Kidney glomerular epithelial cell (primary cell): ENCODE measurements at regions not wholly inside any gene's neighbourhood (a gene's known extent, or its start where the extent isn't known, plus 50 kb on each side); places are given as distances from the start of the nearest gene placed in this dataset.

Experiments
- DNase-seq: peaks from one replicate; lab custom pipeline; 2025; lab: John Stamatoyannopoulos, UW

GRCh38 chrX:38991656-38992440 is 190.6 kb downstream of the MID1IP1 start:
- no peak for DNase-seq

GRCh38 chrX:38992441-38993096 is 191.3 kb downstream of the MID1IP1 start:
- no peak for DNase-seq

GRCh38 chrX:38993500-38993899 is 192.2 kb downstream of the MID1IP1 start:
- no peak for DNase-seq

GRCh38 chrX:38999099-38999498 is 197.8 kb downstream of the MID1IP1 start:
- no peak for DNase-seq

GRCh38 chrX:38999967-39000745 is 198.9 kb downstream of the MID1IP1 start:
- no peak for DNase-seq

GRCh38 chrX:39000802-39001201 is 199.5 kb downstream of the MID1IP1 start:
- DNase-seq, result no peak

- no peak for DNase-seq
Observed at GRCh38 chrX:39002466-39002865, 201.2 kb downstream of the MID1IP1 start.

- no peak for DNase-seq
Observed at GRCh38 chrX:39008549-39008948, 207.3 kb downstream of the MID1IP1 start.

- DNase-seq, result no peak
Observed at GRCh38 chrX:39011454-39012221, 210.4 kb downstream of the MID1IP1 start.

GRCh38 chrX:39012621-39013111 is 211.4 kb downstream of the MID1IP1 start:
- DNase-seq, result no peak

GRCh38 chrX:39016556-39016955 is 215.3 kb downstream of the MID1IP1 start:
- no peak for DNase-seq

- DNase-seq, result no peak
Observed at GRCh38 chrX:39017077-39017476, 215.8 kb downstream of the MID1IP1 start.

- DNase-seq, result no peak
Observed at GRCh38 chrX:39017716-39018115, 216.5 kb downstream of the MID1IP1 start.

- DNase-seq, result no peak
Observed at GRCh38 chrX:39018541-39018940, 217.3 kb downstream of the MID1IP1 start.

- no peak for DNase-seq
Observed at GRCh38 chrX:39019056-39019455, 217.8 kb downstream of the MID1IP1 start.

GRCh38 chrX:39020051-39020669 is 218.9 kb downstream of the MID1IP1 start:
- no peak for DNase-seq

- DNase-seq, result no peak
Observed at GRCh38 chrX:39022106-39022505, 220.8 kb downstream of the MID1IP1 start.

GRCh38 chrX:39029221-39029620 is 228.0 kb downstream of the MID1IP1 start:
- no peak for DNase-seq

GRCh38 chrX:39030636-39031035 is 229.4 kb downstream of the MID1IP1 start:
- no peak for DNase-seq

- no peak for DNase-seq
Observed at GRCh38 chrX:39039890-39040289, 238.6 kb downstream of the MID1IP1 start.

- no peak for DNase-seq
Observed at GRCh38 chrX:39043838-39044550, 242.7 kb downstream of the MID1IP1 start.
